ENCODE measurements at regions not wholly inside any gene's neighbourhood (a gene's known extent, or its start where the extent isn't known, plus 50 kb on each side); places are given as distances from the start of the nearest gene placed in this dataset.

GRCh38 chr21:43299441-43300277 is 127.3 kb downstream of the SIK1 start:
- TF ChIP-seq BHLHE40 (IDR thresholded peaks at IDR 0.05; ENCODE audit: borderline replicate concordance) (no peak), ZNF384 (IDR thresholded peaks at IDR 0.05) (no peak), FOXK2 (IDR thresholded peaks at IDR 0.05) (no peak), L3MBTL2 (conservative IDR thresholded peaks at IDR 0.05) (no peak), FOXM1 (IDR thresholded peaks at IDR 0.05; ENCODE audit: borderline replicate concordance) (no peak), SP1 (IDR thresholded peaks at IDR 0.05) (no peak), SUZ12 (IDR thresholded peaks at IDR 0.05) (no peak), LEF1 (IDR thresholded peaks at IDR 0.05; ENCODE audit: borderline replicate concordance) (no peak), ARNT (IDR thresholded peaks at IDR 0.05) (no peak), ELF4 (IDR thresholded peaks at IDR 0.05) (no peak), FOXA1 (IDR thresholded peaks at IDR 0.05) (no peak)
- TF ChIP-seq, protein P1, sequence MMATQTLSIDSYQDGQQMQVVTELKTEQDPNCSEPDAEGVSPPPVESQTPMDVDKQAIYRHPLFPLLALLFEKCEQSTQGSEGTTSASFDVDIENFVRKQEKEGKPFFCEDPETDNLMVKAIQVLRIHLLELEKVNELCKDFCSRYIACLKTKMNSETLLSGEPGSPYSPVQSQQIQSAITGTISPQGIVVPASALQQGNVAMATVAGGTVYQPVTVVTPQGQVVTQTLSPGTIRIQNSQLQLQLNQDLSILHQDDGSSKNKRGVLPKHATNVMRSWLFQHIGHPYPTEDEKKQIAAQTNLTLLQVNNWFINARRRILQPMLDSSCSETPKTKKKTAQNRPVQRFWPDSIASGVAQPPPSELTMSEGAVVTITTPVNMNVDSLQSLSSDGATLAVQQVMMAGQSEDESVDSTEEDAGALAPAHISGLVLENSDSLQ (IDR thresholded peaks at IDR 0.05) = no peak

Data from HEK293T (cell line).